ENCODE measurements at regions not wholly inside any gene's neighbourhood (a gene's known extent, or its start where the extent isn't known, plus 50 kb on each side); places are given as distances from the start of the nearest gene placed in this dataset.

DNA sequence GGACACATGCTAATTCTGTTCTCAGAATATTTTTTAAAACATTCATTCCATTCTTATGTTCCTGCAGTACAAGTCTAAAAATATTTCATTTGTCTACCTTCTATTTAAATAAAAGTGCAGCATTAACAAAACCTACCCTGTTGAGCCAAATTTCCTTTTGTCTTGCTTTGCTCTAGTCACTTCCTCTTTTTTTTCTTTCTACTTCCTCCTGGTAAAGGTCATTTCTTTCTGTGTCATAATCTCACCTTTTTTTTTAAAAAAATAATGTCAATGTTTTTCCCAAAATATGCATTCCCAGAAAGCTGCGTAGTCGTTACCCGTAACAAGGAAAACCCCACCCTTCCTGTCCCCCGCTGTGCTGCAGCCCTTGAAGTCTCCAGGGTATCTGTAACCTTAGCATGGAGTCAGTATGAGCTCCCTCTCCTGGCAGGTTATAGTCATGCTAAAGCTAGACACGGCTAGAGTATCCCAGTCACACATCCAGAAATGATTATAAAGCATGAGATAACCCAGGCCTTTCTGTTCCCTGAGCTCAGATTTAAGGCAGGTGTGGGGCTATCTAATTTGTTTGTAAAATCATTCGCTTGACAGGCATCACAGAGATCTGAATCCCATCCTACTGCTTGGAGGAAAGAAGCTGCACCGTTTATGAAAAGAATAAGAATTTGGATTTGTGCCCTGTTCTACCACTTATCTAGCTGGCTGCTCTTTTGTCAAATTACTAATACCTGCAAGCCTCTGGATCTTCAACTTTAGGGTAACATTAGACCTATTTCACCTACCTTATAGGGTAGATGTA, 51.1 kb upstream of the EED start:
- DNase-seq (ENCODE audit: low spot score), result peak; percentile 81

DNA sequence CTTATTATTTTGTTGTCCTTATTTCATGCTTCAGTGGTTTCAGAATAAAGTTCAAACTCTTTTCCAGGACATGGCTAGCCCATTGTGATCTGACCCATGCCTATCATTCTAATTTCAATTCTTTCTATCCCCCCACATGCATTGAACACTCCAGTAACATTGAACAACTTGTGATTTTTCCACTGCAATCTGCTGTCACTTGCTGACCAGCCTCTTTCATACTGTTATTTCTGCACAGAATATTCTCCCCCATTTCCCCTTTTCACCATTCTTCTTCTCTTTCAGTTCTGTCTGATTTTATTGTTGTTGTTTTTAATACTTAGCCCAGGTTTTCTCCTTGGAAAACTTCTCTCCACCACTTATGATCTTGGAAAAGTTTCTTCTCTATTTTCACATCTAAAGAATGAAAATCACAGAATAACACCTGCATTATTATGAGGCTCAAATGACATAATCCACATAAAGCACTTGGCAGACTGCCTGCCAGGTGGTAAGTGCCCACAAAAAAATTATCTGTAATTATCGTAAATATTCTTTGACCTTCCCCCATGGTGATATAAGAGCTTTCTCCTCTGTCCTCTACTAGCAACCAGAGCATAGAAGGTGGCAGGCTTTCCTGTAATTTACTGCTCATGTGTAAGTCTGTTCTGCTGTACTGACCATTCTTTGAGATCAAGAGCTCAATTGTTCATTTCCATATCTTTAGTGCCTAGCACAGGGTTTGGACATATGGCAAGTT, 51.9 kb upstream of the EED start:
- DNase-seq (ENCODE audit: low spot score), result no peak

- no peak for DNase-seq (ENCODE audit: low spot score)
Measured at GRCh38 chr11:86191874-86192273, 52.7 kb upstream of the EED start.

GRCh38 chr11:86187027-86187426, 57.5 kb upstream of the EED start:
- DNase-seq (ENCODE audit: low spot score), result no peak

DNA sequence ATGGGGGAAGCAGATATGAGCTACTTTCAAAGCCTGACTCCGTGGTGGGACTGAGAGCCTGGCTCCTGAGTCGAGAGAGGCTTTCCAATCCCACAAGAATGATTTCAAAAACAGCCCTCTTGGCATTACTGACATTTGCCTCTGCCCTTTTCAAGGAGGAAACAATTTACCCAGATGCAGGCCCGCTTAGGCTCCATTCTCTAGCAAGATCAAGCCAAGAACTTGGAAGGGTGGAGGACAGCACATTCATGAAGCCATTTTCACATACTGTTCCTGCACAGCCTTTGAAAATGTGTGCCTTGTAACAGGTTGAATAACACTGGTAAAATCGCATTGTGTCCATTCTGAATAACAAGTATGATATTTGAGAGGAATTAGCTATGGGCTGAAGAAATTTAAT, 58.2 kb upstream of the EED start:
- DNase-seq (ENCODE audit: low spot score), result no peak

GRCh38 chr11:86185381-86185750, 59.2 kb upstream of the EED start:
- DNase-seq (ENCODE audit: low spot score), result no peak

DNA sequence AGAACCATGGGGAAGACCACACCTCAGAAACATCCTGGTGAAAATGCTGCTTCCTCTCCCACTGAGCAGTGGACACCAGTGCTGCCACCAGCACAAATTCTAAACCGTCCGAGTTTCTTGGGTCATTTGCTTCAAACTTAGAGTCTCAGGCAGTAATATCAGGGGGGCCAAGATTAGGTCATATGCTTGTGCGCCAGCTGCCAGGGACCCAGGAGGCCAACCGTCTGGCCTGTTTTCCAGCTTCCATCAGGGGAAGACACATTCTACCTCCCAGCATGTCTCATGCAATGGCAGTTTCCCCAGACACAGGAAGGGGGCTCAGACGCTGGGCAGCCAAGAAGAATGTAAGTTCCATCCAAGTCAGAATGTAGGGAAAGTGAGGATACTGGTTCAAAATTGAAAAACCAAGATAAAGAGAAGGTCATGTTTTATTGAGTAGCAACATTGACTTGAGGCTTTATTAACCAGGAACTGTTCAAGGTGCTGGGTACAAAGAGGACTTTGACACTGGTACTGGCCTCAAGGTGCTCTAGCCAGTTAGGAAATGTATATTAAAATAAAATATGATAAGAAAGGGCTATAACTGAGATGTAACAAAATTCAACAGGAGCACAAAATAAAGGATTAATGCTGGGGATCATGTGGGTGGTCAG, 59.7 kb upstream of the EED start:
- no peak for DNase-seq (ENCODE audit: low spot score)

DNA sequence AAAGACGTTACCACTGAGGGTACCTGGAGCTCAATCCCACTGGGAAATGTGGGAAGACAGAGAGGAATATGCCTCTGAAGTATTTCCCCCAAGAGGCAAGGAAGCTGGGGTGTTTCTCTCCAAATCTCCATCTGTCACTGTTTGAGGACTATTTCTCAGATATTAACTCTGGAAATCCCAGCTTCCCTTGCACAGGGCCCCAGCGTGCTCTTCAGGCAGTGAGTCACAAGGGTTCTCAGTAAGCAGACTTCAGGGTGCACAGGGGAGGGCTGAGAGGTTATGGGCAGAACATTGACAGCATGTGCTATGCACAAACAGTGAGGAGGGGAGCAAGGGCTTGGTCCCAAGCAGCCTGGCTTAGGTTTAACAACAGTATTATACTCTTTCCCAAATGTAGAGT, 60.9 kb upstream of the EED start:
- DNase-seq (ENCODE audit: low spot score), result no peak

DNA sequence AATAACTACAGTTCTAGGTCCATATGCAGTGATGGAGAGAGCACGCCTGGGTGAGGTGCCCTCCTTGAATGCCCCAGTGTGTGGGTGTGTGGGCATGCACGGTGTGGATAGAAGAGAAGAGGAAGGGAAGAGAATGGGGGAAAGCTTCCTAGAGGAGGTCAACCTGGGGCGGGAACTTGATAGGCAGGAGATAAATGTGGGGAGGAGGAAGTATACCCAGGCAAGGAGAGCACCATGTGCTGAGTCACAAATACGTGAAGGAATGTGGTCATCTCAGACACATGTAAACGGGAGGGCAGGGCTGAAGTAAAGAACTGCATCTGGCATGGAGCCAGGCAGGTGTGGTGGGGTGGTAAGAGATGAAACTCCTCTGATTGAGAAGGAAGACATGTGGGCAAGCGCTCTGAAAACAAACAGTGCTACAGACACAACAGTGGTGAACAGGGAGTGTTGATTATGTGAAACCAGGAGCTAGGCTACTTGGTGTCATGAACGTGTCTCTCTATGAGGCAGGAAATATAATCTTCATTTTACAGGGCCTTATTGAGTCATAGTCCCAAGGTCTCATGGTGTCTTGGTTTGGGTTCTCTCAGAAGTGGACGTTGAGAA, 61.5 kb upstream of the EED start:
- DNase-seq (ENCODE audit: low spot score), result no peak

DNA sequence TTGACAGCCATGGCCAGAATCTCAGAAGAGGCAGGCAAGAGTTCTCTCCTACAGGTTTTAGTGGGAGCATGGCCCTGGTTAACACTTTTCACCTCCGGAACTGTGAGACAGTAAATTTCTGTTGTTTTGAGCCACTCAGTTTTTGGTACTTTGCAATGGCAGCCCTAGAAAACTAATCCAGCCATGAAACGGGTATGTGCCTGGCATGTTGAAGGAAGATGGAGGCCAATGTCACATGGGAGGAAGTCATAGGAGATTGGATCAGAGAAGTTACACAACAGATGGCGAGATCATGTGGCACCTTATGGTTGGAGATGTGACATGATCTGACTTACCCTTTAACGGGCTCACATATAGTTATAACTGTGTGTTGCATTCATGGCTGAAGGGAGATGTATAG, 63.2 kb upstream of the EED start:
- DNase-seq (ENCODE audit: low spot score), result no peak

DNA sequence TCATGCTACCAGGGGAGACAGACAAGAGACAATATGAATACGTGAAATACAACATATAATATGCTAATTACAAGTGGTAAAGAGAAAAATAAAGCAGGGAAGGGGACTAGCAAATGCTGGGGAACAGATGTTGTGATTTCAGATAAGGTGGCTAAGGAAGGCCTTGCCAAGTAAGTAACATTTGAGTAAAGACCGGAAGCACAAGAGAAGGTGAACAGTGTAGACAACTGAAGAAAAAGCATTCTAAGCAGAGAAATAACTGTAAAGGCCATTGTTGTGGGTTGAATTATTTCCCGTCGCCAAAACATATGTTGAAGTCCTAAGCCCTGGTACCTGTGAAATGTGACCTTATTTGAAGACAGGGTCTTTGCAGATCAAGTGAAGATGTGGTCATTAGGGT, 63.7 kb upstream of the EED start:
- no peak for DNase-seq (ENCODE audit: low spot score)

DNA sequence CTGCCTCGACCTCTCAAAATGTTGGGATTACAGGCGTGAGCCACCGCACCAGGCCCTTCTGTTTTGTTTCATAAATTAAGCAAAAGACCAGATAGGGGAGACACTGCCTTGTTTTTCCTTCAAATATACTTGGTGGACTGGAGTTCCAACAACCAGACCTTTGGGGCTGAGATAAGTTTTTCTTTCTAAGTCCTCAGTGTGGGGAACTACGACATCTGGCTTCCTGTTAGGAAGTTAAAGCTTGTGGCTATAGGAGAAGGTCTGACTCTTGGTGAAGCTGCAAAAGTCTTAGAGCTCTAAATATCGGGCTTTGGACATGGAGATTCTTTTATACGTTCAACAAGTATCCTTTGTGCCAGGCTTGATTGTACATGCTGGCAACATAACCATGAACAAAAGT, 64.1 kb upstream of the EED start:
- no peak for DNase-seq (ENCODE audit: low spot score)

DNA sequence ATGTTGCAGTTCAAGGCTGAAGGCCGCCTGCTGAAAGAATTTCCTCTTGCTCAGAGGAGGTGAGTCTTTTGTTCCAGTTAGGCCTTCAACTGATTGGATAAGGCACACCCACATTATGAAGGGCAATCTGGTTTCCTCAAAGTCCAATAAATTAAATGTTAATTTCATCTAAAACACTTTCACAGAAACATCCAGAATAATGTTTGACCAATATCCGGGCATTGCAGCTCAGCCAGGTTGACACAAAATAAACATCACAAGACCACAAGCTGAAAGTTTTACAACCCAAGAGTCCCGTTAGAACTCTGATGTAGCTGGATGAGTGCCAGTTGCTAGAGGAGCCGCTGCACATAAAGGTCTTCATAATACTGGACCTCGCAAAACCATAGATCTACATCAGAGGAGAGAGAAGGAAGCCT, 64.9 kb upstream of the EED start:
- no peak for DNase-seq (ENCODE audit: low spot score)

DNA sequence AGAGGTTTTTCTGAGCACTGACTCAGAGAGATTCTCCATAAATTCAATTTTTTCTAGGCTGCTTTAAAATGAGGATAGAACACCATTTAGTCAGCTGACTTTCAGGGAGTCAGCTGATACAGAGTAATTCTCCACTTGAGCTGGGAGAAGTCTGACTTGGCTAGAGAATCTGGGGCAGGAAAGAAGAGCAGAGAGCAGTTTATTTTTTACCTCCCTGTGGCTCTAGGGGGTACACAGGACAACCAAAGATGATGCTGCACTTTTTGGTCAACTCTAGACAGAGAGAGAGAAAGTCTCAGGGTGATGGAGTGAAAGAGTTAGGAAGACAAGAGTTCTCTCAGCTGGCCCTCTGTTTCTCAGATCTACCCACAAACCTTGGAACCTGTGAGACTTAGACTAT, 67.3 kb upstream of the EED start:
- no peak for DNase-seq (ENCODE audit: low spot score)

DNA sequence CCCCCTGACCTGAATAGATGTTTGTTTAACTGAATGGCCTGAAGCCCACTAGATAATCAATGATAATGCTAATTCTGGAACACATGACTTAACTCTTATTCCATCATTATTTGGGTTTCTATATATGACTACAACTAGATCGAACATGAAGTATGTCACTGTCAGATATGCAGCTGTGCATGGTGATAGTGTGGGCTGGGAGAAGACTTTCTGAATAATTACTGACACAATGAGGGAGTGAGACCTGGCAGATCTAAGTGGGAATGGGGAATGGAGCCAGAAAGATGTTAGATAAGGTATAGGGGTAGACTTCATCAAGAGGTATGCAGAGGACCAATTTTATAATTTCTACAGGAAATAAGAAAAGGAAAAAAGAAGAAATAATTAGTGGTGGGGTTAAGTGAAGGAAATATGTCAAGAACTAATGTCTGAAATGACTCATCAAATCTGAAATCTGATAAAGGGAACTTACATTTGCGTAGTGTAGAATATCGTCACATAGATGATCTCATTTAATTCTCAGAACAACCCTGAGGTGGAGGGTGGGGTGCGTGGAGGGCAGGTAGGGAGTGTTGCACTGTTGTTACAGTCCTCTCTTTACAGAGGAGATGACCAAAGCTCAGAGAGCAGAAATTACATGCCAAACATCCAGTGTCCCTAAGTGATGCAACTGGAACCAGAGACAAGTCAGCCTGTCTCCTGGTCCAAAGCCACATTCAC, 68.2 kb upstream of the EED start:
- no peak for DNase-seq (ENCODE audit: low spot score)

DNA sequence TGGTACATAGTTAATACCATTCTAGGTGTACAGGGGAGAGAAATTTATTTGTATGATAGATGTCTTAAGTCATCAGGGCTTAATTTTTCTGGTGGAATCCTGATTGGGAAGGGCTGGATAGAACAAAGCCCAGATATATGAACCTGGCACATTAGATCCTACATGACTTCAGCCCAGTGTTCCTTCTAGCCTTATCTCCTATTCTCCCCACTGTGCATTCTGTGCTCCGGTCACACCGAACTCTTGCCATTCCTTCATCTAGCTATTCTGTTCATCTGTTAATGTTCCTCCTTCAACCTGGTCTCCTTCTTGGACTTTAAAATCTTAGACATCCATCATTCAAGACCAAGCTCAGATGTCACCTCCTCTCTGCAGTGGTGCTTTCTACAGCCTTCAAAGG, 68.9 kb upstream of the EED start:
- DNase-seq (ENCODE audit: low spot score), result no peak

DNA sequence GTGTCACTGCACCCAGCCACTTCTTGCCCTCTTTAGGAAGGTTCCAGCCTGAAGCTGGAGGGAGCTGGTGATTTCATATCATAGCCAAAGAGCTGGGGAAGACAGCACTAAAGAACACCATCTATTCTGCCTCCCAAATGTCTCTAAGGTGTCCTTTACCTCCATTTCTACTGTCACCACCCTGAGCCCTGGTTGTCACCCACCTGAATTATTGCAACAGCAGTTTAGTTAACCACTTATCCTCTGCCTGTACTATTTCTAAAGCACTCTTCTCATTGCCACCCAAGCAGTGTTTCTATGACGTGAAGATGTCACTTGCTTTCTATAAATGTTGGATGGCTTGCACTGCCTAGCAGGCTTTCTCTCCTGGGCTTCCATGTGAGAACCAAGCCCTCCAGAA, 69.4 kb upstream of the EED start:
- DNase-seq (ENCODE audit: low spot score), result no peak

GRCh38 chr11:86174101-86175046, 70.2 kb upstream of the EED start:
- DNase-seq (ENCODE audit: low spot score), result no peak

DNA sequence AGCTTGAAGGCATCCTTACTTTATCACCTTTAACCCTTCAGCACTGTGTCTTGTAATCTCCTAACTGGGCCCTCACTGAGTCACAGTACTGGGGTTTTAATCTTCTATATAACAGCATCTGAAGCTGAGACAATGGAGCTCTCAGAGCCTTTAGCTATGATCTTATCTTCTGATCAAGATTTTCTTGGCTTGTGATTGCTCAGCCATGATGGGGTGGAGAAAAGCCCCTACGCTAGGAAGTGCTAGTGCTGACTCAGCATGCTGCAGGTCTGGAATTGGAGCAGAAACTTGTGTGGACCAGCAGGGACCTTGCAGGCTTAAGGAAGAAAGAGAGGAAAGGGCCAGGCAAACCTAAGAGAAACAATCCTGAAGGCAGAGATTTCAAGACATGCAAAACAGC, 71.7 kb upstream of the EED start:
- no peak for DNase-seq (ENCODE audit: low spot score)

GRCh38 chr11:86171627-86172026, 72.9 kb upstream of the EED start:
- no peak for DNase-seq (ENCODE audit: low spot score)
